IMR-90 (cell line): ENCODE measurements at regions not wholly inside any gene's neighbourhood (a gene's known extent, or its start where the extent isn't known, plus 50 kb on each side); places are given as distances from the start of the nearest gene placed in this dataset.

ENCODE experiments used
- ATAC-seq: fragments of 200-7000 bp; cut with Tn5 transposase; 2 replicates; pipeline ENCODE4 v1.9.1; 2020; ENCODE audit warnings: low read depth, mild to moderate bottlenecking, moderate library complexity
- BruUV-seq: library from RNA; stranded (reverse); fragments of 400-500 nt; replicated peaks from 2 replicates; lab custom pipeline; 2021; lab: Mats Ljungman, UMichigan
- CTCF ChIA-PET: fragments of 300-600 bp; formaldehyde crosslinking; extraction: SDS; loops from one replicate; lab custom pipeline; 2021; ENCODE audit warnings: antibody characterized with exemption; lab: Yijun Ruan, JAX
- POLR2A ChIA-PET: fragments of 300-600 bp; sonication (Branson Sonifier 250); formaldehyde crosslinking; loops from one replicate; lab custom pipeline; 2022; ENCODE audit warnings: antibody characterized with exemption; ENCODE audit not compliant: unreplicated experiment; lab: Charles Lee
- DNase-seq: peaks from one replicate; pipeline ENCODE4 v3.0.0; 2013
- H2AFZ ChIP-seq: replicated peaks from 2 replicates; pipeline ENCODE3; 2013; ENCODE audit warnings: low read length, mild to moderate bottlenecking; ENCODE audit not compliant: poor library complexity
- H2AK5ac ChIP-seq: 2 replicates; pipeline ENCODE4 v1.6.1; 2013; ENCODE audit warnings: low read depth, low read length, inconsistent platforms
- H2AK9ac ChIP-seq: replicated peaks from 2 replicates; pipeline ENCODE3; 2013; ENCODE audit warnings: mild to moderate bottlenecking, low read depth, low read length, moderate library complexity; ENCODE audit not compliant: poor library complexity
- H2BK120ac ChIP-seq: 2 replicates; pipeline ENCODE4 v1.6.1; 2013; ENCODE audit warnings: low read depth, low read length, inconsistent platforms
- H2BK15ac ChIP-seq: 3 replicates; pipeline ENCODE4 v1.6.1; 2013; ENCODE audit warnings: low read depth, low read length, inconsistent platforms
- H2BK20ac ChIP-seq: 2 replicates; pipeline ENCODE4 v1.6.1; 2013; ENCODE audit warnings: low read depth, mild to moderate bottlenecking, inconsistent platforms, low read length, moderate library complexity
- H2BK5ac ChIP-seq: 2 replicates; pipeline ENCODE4 v1.6.1; 2013; ENCODE audit warnings: mild to moderate bottlenecking, low read depth, low read length, inconsistent platforms; ENCODE audit not compliant: poor library complexity, severe bottlenecking
- H3K14ac ChIP-seq: replicated peaks from 2 replicates; pipeline ENCODE4 v1.6.1; 2013; ENCODE audit warnings: low read depth, low read length, inconsistent platforms
- H3K18ac ChIP-seq: 2 replicates; pipeline ENCODE4 v1.6.1; 2013; ENCODE audit warnings: low read depth, low read length, control low read depth
- H3K23ac ChIP-seq: 2 replicates; pipeline ENCODE4 v1.6.1; 2013; ENCODE audit warnings: low read depth, low read length, inconsistent platforms
- H3K27ac ChIP-seq: 2 replicates; pipeline ENCODE4 v1.5.1; 2013; ENCODE audit warnings: mild to moderate bottlenecking, control low read depth, low read length; ENCODE audit not compliant: insufficient read depth
- H3K27me3 ChIP-seq: 2 replicates; pipeline ENCODE4 v1.6.1; 2013; ENCODE audit warnings: low read length; ENCODE audit not compliant: control insufficient read depth, insufficient read depth
- H3K36me3 ChIP-seq: 2 replicates; pipeline ENCODE4 v1.6.1; 2013; ENCODE audit warnings: low read length, mixed read lengths; ENCODE audit not compliant: control insufficient read depth, insufficient read depth
- H3K4ac ChIP-seq: 2 replicates; pipeline ENCODE4 v1.6.1; 2013; ENCODE audit warnings: low read depth, low read length, inconsistent platforms
- H3K4me1 ChIP-seq: 2 replicates; pipeline ENCODE4 v1.6.1; 2013; ENCODE audit warnings: low read length, mixed read lengths; ENCODE audit not compliant: control insufficient read depth, insufficient read depth
- H3K4me2 ChIP-seq: 2 replicates; pipeline ENCODE4 v1.6.1; 2013; ENCODE audit warnings: low read depth, mild to moderate bottlenecking, control low read depth, low read length, moderate library complexity
- H3K4me3 ChIP-seq: 2 replicates; pipeline ENCODE4 v1.5.1; 2013; ENCODE audit warnings: low read depth, mild to moderate bottlenecking, control low read depth, low read length, moderate library complexity; ENCODE audit not compliant: insufficient read depth
- H3K56ac ChIP-seq: 2 replicates; pipeline ENCODE4 v1.6.1; 2013; ENCODE audit warnings: low read length, inconsistent platforms; ENCODE audit not compliant: insufficient read depth; ENCODE audit errors: extremely low read depth
- H3K79me1 ChIP-seq, 2 experiments: 2 replicates each; pipeline ENCODE4 v1.6.1; 2013; ENCODE audit warnings: low read length in 2 of 2, inconsistent platforms in 1 of 2, low read depth in 1 of 2
- H3K9ac ChIP-seq: 2 replicates; pipeline ENCODE4 v1.6.1; 2013; ENCODE audit warnings: low read depth, low read length, control low read depth
- H3K9me1 ChIP-seq: 2 replicates; pipeline ENCODE4 v1.6.1; 2013; ENCODE audit warnings: low read length, inconsistent platforms; ENCODE audit not compliant: insufficient read depth
- H3K9me3 ChIP-seq: 2 replicates; pipeline ENCODE4 v1.6.1; 2013; ENCODE audit warnings: low read length; ENCODE audit not compliant: control insufficient read depth, insufficient read depth
- H4K20me1 ChIP-seq: 2 replicates; pipeline ENCODE4 v1.6.1; 2013; ENCODE audit warnings: low read length, inconsistent platforms; ENCODE audit not compliant: insufficient read depth
- H4K5ac ChIP-seq: 2 replicates; pipeline ENCODE4 v1.6.1; 2013; ENCODE audit warnings: mild to moderate bottlenecking, low read depth, low read length, control low read depth
- H4K8ac ChIP-seq, 2 experiments: 2 replicates each; pipeline ENCODE4 v1.6.1; 2013; ENCODE audit warnings: low read depth in 2 of 2, low read length in 2 of 2, control low read depth in 1 of 2, inconsistent platforms in 1 of 2
- H4K91ac ChIP-seq: 2 replicates; pipeline ENCODE4 v1.6.1; 2013; ENCODE audit warnings: low read depth, low read length, inconsistent platforms; ENCODE audit not compliant: insufficient read depth
- BHLHE40 ChIP-seq: fragments of 150-350 bp; IDR thresholded peaks from 2 replicates; pipeline ENCODE4 v1.6.1; 2016; ENCODE audit warnings: mild to moderate bottlenecking, low read depth, low read length
- CEBPB ChIP-seq: IDR thresholded peaks from 2 replicates; pipeline ENCODE4 v1.6.1; 2012; ENCODE audit warnings: low read depth, low read length, improper control_type of control experiment
- CHD1 ChIP-seq: IDR thresholded peaks from 2 replicates; pipeline ENCODE4 v1.6.1; 2012; ENCODE audit warnings: low read depth, low read length, improper control_type of control experiment
- CTCF ChIP-seq: conservative IDR thresholded peaks from 2 replicates; pipeline ENCODE4 v1.5.1; 2012; ENCODE audit warnings: mild to moderate bottlenecking, low read depth, low read length, improper control_type of control experiment
- ELK1 ChIP-seq: fragments of 150-350 bp; IDR thresholded peaks from 2 replicates; pipeline ENCODE4 v1.6.1; 2016; ENCODE audit warnings: low read depth, mild to moderate bottlenecking, low read length, moderate library complexity, borderline replicate concordance
- MAFK ChIP-seq: IDR thresholded peaks from 2 replicates; pipeline ENCODE4 v1.6.1; 2012; ENCODE audit warnings: low read depth, low read length, improper control_type of control experiment
- MXI1 ChIP-seq: IDR thresholded peaks from 2 replicates; pipeline ENCODE4 v1.6.1; 2012; ENCODE audit warnings: low read depth, mild to moderate bottlenecking, low read length, moderate library complexity, borderline replicate concordance
- POLR2A ChIP-seq: IDR thresholded peaks from 2 replicates; pipeline ENCODE4 v1.6.1; 2012; ENCODE audit warnings: mild to moderate bottlenecking, low read depth, low read length
- RAD21 ChIP-seq: IDR thresholded peaks from 2 replicates; pipeline ENCODE4 v1.6.1; 2012; ENCODE audit warnings: low read length, improper control_type of control experiment
- RCOR1 ChIP-seq: IDR thresholded peaks from 2 replicates; pipeline ENCODE4 v1.6.1; 2012; ENCODE audit warnings: mild to moderate bottlenecking, low read length, improper control_type of control experiment; ENCODE audit not compliant: insufficient replicate concordance
- RFX5 ChIP-seq: IDR thresholded peaks from 2 replicates; pipeline ENCODE4 v1.8.0; 2012; ENCODE audit warnings: low read depth, mild to moderate bottlenecking, low read length, moderate library complexity
- SMC3 ChIP-seq: fragments of 150-350 bp; IDR thresholded peaks from 2 replicates; pipeline ENCODE4 v1.6.1; 2016; ENCODE audit warnings: low read depth, mild to moderate bottlenecking, antibody characterized with exemption, low read length, moderate library complexity
- USF2 ChIP-seq: fragments of 150-350 bp; IDR thresholded peaks from 2 replicates; pipeline ENCODE4 v1.6.1; 2017; ENCODE audit warnings: mild to moderate bottlenecking, antibody characterized with exemption, low read length, low read depth
- WGBS, 2 experiments: methylation state at CpG; one replicate each; pipeline versions ENCODE4 v1.1.5 to v1.1.7; 2013; ENCODE audit warnings: missing lambda C conversion rate in 2 of 2; ENCODE audit not compliant: insufficient read length in 1 of 2; ENCODE audit errors: extremely low coverage in 2 of 2; 5-methylcytosine and 5-hydroxymethylcytosine counted together
- dilution Hi-C: fragments of 300-500 bp; cut with HindIII; formaldehyde crosslinking; loops from one replicate; pipeline ENCODE4 v1.14.3; 2018; ENCODE audit warnings: low sequenced_read_pairs; ENCODE audit not compliant: unreplicated experiment
- in situ Hi-C: fragments of 300-500 bp; cut with MboI; formaldehyde crosslinking; loops from 3 replicates; pipeline ENCODE4 v1.14.3; 2019; ENCODE audit warnings: low sequenced_read_pairs, inconsistent platforms, mixed read lengths
- intact Hi-C: fragments of 100-400 bp; cut with micrococcal nuclease; formaldehyde crosslinking; loops from 2 replicates; pipeline ENCODE4 v1.10.0; 2022

- no peak overlapping the region for H4K5ac ChIP-seq
- peak overlapping the region; percentile 39 for H4K91ac ChIP-seq
- H4K20me1 ChIP-seq, result no peaks in the 10 kb centered on the region
- no peak overlapping the region for H3K4me2 ChIP-seq
- H2BK20ac ChIP-seq, result peak overlapping the region; percentile 60; the same call in 1 of the 2 replicates
- no peak overlapping the region for H3K23ac ChIP-seq
- BruUV-seq, result no TSS peak
- no peak overlapping the region for H3K4me3 ChIP-seq
- H3K4ac ChIP-seq, result peak overlapping the region; percentile 47; the same call in 1 of the 2 replicates
- ATAC-seq (no peak), DNase-seq (no peak)
- H2BK120ac ChIP-seq, result peak overlapping the region; percentile 61
- H3K18ac ChIP-seq, result no peak overlapping the region; the same call in 1 of the 2 replicates
- no peaks in the 10 kb centered on the region for H3K79me1 ChIP-seq
- TF ChIP-seq RCOR1 (no peak), BHLHE40 (no peak), CTCF (no peak), USF2 (no peak), CEBPB (no peak), RFX5 (no peak), MAFK (no peak), SMC3 (no peak), POLR2A (no peak), RAD21 (no peak), ELK1 (no peak), CHD1 (no peak), MXI1 (no peak)
- WGBS, 2 experiments, result 100% methylated on average over 1 of the region's 2 CpGs; no CpG with 5 or more reads in 1 of the 2 experiments
- H4K8ac ChIP-seq, result peak overlapping the region in 1 of 2 experiments; percentile 38; a peak in 1 of 4 replicates
- H3K9ac ChIP-seq, result no peak overlapping the region
- no peaks in the 10 kb centered on the region for H3K36me3 ChIP-seq
- H3K56ac ChIP-seq, result no peak overlapping the region
- POLR2A ChIA-PET, result no interaction called here
- H3K9me3 ChIP-seq, result no peaks in the 10 kb centered on the region
- peaks cover 3% of the 10 kb centered on the region; the same call in 1 of the 2 replicates for H3K4me1 ChIP-seq
- dilution Hi-C loops, result no loop called here
- H2AK5ac ChIP-seq, result peak overlapping the region; percentile 91; the same call in 1 of the 2 replicates
- H3K14ac ChIP-seq, result peak overlapping the region; percentile 84
- H2AK9ac ChIP-seq, result peak overlapping the region; percentile 15
- H2BK5ac ChIP-seq, result peak overlapping the region; percentile 35
- no peak overlapping the region for H3K27ac ChIP-seq
- peak overlapping the region; percentile 42; the same call in 2 of the 3 replicates for H2BK15ac ChIP-seq
- CTCF ChIA-PET, result no interaction called here
- H2AFZ ChIP-seq, result no peak overlapping the region
- H3K27me3 ChIP-seq, result no peaks in the 10 kb centered on the region
- intact Hi-C loops, result no loop called here
- in situ Hi-C loops, result no loop called here
- H3K9me1 ChIP-seq, result peaks cover 18% of the 10 kb centered on the region
Observed at GRCh38 chr5:74544811-74545210, 95.7 kb downstream of the ENC1 start.
